Upper lobe of left lung (tissue), 4 donors: ENCODE measurements at regions not wholly inside any gene's neighbourhood (a gene's known extent, or its start where the extent isn't known, plus 50 kb on each side); places are given as distances from the start of the nearest gene placed in this dataset.

ENCODE experiments used
- POLR2AphosphoS5 ChIP-seq, 2 donors: sonication (generic); formaldehyde crosslinking; IDR thresholded peaks; one replicate each; pipeline ENCODE4 v1.5.1; 2017; ENCODE audit warnings: antibody characterized with exemption in 2 of 2
- TF ChIP-seq, protein P1 (sequence below), 6 experiments: fragments of 450-650 bp in 4 of 6; fragments of 200-600 bp in 2 of 6; sonication (generic) in 2 of 6; IDR thresholded peaks; one replicate each; pipeline ENCODE4 v1.5.1; 2016 to 2019; ENCODE audit warnings: antibody characterized with exemption in 6 of 6

DNA sequence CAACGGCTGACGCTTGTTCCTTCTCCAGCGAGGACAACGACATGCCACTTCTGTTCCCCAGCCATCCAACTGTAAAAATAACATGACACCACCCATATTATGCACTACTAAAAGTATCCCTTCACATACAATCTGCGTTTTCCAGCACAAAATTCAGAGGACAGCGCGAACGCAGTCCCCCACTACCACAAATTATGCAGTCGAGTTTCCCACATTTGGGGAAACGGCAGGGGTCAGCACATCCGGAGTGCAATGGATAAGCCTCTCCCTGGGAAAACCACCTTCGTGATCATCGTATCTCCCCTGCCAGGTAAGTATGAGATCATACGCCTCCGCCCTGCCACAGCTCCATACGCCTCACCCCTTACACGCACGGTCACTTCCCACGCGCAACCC lies 120.9 kb downstream of the PPIAL4G start:
- TF ChIP-seq POLR2AphosphoS5 (IDR thresholded peaks at IDR 0.05), result no peak
- TF ChIP-seq, protein P1, sequence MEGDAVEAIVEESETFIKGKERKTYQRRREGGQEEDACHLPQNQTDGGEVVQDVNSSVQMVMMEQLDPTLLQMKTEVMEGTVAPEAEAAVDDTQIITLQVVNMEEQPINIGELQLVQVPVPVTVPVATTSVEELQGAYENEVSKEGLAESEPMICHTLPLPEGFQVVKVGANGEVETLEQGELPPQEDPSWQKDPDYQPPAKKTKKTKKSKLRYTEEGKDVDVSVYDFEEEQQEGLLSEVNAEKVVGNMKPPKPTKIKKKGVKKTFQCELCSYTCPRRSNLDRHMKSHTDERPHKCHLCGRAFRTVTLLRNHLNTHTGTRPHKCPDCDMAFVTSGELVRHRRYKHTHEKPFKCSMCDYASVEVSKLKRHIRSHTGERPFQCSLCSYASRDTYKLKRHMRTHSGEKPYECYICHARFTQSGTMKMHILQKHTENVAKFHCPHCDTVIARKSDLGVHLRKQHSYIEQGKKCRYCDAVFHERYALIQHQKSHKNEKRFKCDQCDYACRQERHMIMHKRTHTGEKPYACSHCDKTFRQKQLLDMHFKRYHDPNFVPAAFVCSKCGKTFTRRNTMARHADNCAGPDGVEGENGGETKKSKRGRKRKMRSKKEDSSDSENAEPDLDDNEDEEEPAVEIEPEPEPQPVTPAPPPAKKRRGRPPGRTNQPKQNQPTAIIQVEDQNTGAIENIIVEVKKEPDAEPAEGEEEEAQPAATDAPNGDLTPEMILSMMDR (IDR thresholded peaks at IDR 0.05), result no peak
